Cardiac fibroblast (primary cell): ENCODE measurements at regions not wholly inside any gene's neighbourhood (a gene's known extent, or its start where the extent isn't known, plus 50 kb on each side); places are given as distances from the start of the nearest gene placed in this dataset.

ENCODE experiments used
- DNase-seq, 2 donors: peaks; one replicate each; pipeline versions ENCODE4 v3.0.0 to v3.0.0-alpha.2; 2010; ENCODE audit warnings: low read depth in 2 of 2
- H3K4me3 ChIP-seq, 2 donors: replicated peaks in 1 of 2; 1 replicate in 1 of 2; 2 replicates in 1 of 2; pipeline ENCODE4 v1.5.1; 2011; ENCODE audit warnings: low read depth in 2 of 2, low read length in 2 of 2, mild to moderate bottlenecking in 2 of 2, moderate library complexity in 1 of 2
- CTCF ChIP-seq: IDR thresholded peaks from one replicate; pipeline ENCODE4 v1.5.1; 2011; ENCODE audit warnings: low read depth, mild to moderate bottlenecking, low read length, inconsistent platforms

GRCh38 chr10:112078003-112078402, 105.6 kb downstream of the GPAM start:
- no peak for DNase-seq
- no peak for TF ChIP-seq CTCF
- H3K4me3 ChIP-seq = no peak overlapping the region

- no peak for TF ChIP-seq CTCF
- H3K4me3 ChIP-seq = no peak overlapping the region
- DNase-seq = no peak
Observed at GRCh38 chr10:112080231-112080630, 103.3 kb downstream of the GPAM start.

- H3K4me3 ChIP-seq = no peak overlapping the region
Observed at GRCh38 chr10:112082120-112082519, 101.4 kb downstream of the GPAM start.

GRCh38 chr10:112083472-112083871, 100.1 kb downstream of the GPAM start:
- no peak for TF ChIP-seq CTCF
- no peak for DNase-seq
- H3K4me3 ChIP-seq = no peak overlapping the region

More at GRCh38 chr10:112082120-112082519, 101.4 kb downstream of the GPAM start:
- DNase-seq = no peak
- TF ChIP-seq CTCF = no peak

GRCh38 chr10:112087953-112088456, 95.6 kb downstream of the GPAM start:
- H3K4me3 ChIP-seq = no peak overlapping the region
- TF ChIP-seq CTCF = no peak
- DNase-seq = no peak

- DNase-seq = no peak
- no peak overlapping the region for H3K4me3 ChIP-seq
- no peak for TF ChIP-seq CTCF
Observed at GRCh38 chr10:112091703-112092102, 91.9 kb downstream of the GPAM start.

GRCh38 chr10:112092519-112092918, 91.0 kb downstream of the GPAM start:
- no peak for TF ChIP-seq CTCF
- no peak for DNase-seq
- H3K4me3 ChIP-seq = no peak overlapping the region
